T-helper 1 cell (primary cell): ENCODE measurements at regions not wholly inside any gene's neighbourhood (a gene's known extent, or its start where the extent isn't known, plus 50 kb on each side); places are given as distances from the start of the nearest gene placed in this dataset.
"Not testable (repeated sequence)": the region's sequence is repeated elsewhere in the genome, so short reads cannot be mapped to it uniquely, and the experiment has no call there.

Source experiments
- DNase-seq, 5 donors: peaks; one replicate each; pipeline ENCODE4 v3.0.0-alpha.2; 2012 to 2020

DNA sequence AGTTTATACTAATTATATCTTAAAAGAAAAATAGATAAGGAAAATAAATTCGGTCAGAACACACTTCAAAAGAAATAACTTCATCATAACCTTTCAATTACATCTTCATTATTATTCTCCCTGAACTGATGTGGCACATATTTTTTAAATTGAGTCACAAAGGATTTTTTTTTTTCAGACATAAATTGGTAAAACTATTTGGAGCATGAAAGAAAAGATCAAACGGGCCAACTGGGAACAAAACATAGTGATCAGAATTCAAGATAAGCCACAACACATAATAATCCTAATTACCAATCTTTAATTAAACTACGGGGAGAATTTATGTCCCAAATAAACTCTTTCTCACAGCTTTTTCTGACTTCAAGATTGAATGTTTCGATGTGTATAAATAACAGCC, 258.2 kb upstream of the MAGI2 start:
- DNase-seq, result no peak

DNA sequence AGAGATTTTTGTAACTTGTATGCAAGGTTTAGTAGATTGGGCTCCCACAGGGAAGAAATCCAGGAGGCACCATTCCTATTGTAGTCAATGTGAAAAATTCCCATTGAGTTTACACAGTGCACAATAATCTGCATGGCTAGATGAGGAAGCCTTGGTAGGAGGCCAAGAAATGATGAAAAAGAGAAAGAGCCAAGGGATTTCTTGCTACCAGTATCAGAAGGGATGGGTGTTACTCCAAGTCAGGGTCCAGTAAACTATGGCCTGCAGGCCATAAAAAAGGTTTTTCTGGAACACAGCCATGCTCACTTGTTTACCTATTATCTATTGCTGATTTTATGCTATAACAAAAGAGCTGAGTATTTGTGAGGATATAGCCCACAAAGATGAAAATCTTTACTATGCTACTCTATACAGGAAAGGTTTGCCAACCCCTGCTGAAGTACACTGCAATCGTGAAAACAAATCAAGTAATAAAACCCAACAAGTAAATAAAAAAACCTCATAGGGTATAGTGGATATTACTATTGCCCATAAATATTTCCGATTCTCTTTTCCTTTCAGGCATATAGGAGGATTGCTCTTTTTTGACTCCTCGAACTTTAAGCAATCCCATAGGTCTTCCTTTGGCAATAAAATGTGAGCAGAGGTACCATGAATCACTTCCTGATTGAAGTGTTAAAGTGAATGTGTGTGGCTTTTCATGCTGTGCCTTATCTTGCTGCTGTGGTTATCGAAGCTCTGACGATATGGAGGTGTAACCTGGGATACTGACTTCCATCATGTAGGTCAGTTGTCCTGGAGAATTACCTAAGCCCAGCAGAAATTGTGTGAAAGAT, 256.3 kb upstream of the MAGI2 start:
- DNase-seq, result no peak

DNA sequence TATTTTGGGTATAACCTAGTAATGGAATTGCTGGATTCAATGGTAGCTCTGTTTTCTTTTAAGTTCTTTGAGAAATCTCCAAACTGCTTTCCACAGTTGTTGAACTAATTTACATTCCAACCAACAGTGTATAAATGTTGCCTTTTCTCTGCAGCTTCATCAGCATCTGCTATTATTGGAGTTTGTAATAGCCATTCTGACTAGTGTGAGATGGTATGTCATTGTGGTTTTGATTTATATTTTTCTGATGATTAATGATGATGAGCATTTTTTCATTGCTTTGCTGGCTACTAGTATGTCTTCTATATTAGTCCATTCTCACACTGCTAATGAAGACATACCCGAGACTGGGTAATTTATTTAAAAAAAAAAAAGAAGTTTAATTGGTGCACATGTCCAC, 248.6 kb upstream of the MAGI2 start:
- no peak for DNase-seq

GRCh38 chr7:79692015-79692414, 238.5 kb upstream of the MAGI2 start:
- no peak for DNase-seq

DNA sequence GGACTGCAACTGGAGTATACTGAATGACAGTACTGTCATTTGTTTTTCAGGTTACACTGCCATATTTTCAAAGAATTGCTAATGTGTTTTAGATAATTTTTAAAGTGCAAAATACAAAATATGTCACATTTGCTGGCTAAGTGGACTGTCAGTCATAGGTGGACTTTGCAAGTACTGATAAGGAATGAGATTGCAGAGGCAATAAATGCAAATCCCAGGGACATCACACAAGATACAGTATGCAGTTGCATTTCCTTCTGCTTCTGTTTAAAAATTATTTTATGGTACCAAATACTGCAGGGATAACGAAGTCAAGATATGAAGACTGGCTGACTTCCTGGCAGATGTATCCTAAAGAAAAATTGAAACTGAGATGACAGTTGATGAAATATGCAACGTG, 237.6 kb upstream of the MAGI2 start:
- no peak for DNase-seq

DNA sequence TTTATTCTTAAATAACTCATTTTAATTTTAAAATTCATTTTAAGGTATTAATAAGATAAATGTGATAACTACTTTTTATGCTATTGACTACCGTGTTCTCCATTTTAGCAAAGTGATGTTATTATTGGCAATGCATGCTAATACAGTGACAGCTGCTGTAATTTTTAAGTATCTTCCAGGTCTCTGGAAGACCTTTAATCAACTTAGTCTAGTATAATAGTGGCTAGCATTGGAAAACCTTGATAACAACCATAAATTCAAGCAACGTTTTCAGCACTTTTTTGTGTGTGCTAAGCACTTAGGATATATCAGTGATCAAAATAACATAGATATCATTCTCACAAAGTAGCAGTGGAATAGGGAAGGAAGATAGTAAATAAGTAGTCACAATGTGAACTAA, 230.9 kb upstream of the MAGI2 start:
- no peak for DNase-seq

DNA sequence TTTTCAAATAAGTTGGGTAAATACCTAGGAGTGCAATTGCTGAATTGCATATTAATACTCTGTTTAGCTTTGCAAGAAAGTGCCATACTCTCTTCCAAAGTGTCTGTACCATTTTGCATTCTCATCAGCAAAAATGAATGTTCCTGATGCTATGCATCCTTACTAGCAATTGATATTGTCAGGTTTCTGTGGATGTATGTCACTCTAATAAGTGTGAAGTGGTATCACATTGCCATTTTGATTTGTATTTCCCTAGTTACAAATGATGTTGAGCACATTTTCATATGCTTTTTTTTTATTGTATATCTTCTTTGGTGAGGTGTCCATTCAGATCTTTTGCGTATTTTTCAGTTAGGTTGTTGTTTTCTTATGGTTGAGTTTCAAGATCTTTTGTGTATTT, 230.4 kb upstream of the MAGI2 start:
- no peak for DNase-seq

- DNase-seq, result no peak
These were observed 229.9 kb upstream of the MAGI2 start for GRCh38 chr7:79683185-79683890.

DNA sequence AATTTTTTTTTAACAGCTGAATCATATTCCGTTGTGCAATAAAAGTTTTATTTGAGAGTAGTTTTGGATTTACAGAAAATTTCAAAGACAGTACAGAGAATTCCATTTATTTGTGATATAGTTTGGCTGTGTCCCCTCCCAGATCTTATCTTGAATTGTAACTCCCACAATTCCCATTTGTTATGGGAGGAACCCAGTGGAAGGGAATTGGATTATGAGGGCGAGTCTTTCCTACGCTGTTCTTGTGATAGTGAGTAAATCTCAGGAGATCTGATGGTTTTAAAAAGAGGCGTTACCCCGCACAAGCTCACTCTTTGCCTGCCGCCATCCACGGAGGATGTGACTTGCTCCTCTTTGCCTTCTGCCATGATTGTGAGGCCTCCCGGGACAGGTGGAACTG, 228.0 kb upstream of the MAGI2 start:
- DNase-seq, result no peak

- DNase-seq, result no peak
These were observed 220.5 kb upstream of the MAGI2 start for GRCh38 chr7:79673969-79674368.

DNA sequence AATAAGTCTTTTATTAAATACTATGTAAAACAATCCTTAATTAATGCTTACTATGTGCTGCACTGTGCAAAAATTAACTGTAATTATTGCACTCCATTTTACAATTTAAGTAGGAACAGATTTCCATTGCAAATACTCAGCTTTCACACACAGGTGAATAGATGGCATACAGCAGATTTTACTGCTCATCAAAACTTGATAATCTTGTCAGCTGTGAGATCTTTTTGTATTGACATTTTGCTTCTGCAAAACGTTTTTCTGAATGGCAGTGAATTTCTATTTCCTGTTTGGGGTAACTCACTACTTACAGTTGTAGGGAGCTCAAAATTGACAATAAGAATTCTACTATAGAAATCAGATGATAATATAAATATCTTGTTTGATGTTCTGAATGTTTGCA, 220.0 kb upstream of the MAGI2 start:
- DNase-seq, result no peak

DNA sequence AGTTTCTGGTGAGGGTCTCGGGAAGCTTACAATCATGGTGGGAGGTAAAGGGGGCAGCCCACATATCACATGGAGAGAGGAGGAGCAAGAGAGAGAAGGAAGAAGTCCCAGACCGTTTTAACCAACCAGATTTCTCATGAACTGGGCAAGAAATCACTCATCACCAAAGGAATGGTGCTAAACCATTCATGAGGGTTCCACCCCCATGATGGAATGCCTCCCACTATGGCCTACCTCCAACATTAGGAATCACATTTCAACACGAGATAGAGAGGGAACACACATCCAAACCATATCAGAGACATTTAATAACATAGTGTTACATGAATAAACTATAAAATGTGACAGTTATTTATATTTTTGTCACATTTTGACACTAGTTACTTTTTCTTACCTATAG, 214.8 kb upstream of the MAGI2 start:
- no peak for DNase-seq

DNA sequence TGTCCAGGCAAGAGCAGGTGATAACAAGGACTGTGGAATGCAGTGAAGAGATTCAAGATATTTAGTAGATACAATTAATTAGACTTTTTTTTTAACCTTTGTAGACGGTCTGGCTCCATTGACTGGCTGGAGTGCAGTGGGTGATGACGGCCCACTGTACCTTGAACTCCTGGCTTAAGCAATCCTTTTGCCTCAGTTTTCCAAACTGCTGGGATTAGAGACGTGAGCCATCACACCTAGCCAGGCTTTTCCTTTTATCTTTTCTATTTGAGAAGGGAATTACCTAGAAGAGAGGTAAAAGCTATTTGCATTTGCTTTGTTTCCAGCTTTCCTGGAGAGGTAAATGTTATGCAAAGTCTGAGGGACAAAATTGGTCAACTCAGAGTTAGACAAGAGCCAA, 213.0 kb upstream of the MAGI2 start:
- DNase-seq, result no peak

DNA sequence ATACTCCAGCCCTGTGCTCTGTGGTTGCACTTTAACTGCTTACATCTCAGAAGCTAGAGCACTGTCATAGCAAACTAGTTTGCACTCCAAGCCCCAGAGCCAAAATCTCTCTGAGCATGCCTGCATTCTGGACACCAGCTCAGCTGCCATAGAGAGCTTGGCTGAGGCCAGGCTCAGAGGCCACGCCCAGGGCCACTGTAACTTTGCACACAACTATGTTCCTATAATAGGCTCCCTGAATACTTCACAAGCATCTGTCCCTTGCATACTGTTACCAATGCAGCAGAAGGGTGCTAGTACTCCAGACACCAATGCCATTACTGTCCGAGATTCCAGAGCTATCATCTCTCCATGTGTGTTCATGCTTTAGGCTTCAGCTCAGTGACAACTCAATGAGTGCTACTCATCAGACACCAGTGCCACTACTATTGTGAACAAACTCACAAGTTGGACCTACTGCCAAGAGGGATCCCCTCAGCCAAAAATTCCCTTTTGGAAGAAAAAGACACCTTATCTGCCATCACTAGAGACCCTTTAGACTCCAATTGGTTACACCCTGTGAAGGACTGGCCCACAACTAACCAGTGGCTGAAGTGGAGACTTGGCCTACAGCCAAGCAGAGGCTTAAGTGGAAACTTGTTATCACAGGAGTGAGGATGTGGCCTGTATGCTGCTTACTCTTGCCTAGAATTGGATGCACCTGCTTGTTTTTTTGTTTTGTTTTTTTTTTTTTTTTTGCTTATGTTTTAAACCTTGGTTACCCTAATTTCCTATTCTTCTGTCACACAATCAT, 211.6 kb upstream of the MAGI2 start:
- no peak for DNase-seq

- DNase-seq, result no peak
These were observed 204.8 kb upstream of the MAGI2 start for GRCh38 chr7:79658304-79658703.

GRCh38 chr7:79653136-79653631, 199.7 kb upstream of the MAGI2 start:
- DNase-seq, result no peak

DNA sequence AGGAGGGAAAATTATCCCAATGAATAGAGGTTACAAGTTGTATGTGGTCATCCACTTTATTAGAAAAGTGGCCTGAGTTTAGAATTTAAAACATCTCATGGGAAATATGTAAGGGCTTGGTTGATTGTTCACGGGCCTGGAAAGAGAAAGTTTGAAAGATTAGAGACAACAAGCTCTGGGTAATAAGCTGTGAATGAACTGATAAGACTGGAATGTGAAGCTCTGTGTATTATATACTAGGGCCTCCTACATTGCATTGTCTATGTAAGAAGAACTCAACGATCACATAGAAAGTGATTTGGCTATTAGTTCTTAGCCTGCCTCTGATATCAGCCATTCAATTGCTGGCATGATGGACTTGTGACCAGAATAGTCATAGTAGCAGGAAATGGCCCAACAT, 199.2 kb upstream of the MAGI2 start:
- no peak for DNase-seq

DNA sequence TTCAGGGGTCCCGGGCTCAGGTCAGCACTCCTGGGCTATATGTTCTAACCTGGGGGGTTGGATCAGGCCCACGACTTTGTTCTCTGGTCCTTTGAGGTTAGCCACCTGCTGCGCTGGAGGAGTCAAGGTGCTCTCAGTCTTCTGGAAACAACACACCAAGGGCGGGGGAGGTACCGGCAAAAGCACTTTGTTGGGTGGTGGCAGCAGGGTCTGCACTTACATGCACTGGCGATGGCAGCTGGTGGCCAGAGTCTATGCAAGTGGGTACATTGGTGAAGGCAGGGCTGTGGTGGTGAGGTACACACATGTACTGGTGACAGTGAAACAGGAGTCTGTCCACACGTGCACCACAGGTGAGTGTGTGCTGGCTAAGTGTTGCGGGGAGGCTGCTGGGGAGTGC, 194.2 kb upstream of the MAGI2 start:
- DNase-seq, result no peak

GRCh38 chr7:79646278-79646677, 192.8 kb upstream of the MAGI2 start:
- no peak for DNase-seq

GRCh38 chr7:79636849-79637248, 183.4 kb upstream of the MAGI2 start:
- no peak for DNase-seq

- DNase-seq, result not testable (repeated sequence)
These were observed 172.5 kb upstream of the MAGI2 start for GRCh38 chr7:79625921-79626320.

GRCh38 chr7:79624336-79624735, 170.9 kb upstream of the MAGI2 start:
- no peak for DNase-seq

GRCh38 chr7:79622781-79623180, 169.3 kb upstream of the MAGI2 start:
- DNase-seq, result no peak

- no peak for DNase-seq
These were observed 166.8 kb upstream of the MAGI2 start for GRCh38 chr7:79620291-79620690.
